A549 (cell line): ENCODE measurements at regions not wholly inside any gene's neighbourhood (a gene's known extent, or its start where the extent isn't known, plus 50 kb on each side); places are given as distances from the start of the nearest gene placed in this dataset.

Experiments used
- ATAC-seq, 2 experiments: fragments of 200-7000 bp in 1 of 2; fragments of >200 bp in 1 of 2; cut with Nextera tagmentation in 1 of 2; cut with Tn5 transposase in 1 of 2; 3 replicates each; pipeline versions ENCODE4 v1.8.0 to v1.9.1; 2018 to 2020; ENCODE audit warnings: mild to moderate bottlenecking in 1 of 2, moderate library complexity in 1 of 2
- CTCF ChIA-PET: fragments of 300-600 bp; sonication (Branson Sonifier 250); formaldehyde crosslinking; extraction: SDS; loops from one replicate; lab custom pipeline; 2021; ENCODE audit warnings: antibody characterized with exemption, inconsistent platforms; lab: Yijun Ruan, JAX
- POLR2A ChIA-PET: fragments of 350-600 bp; formaldehyde crosslinking; extraction: SDS; loops from one replicate; lab custom pipeline; 2021; ENCODE audit warnings: antibody characterized with exemption, inconsistent platforms; lab: Yijun Ruan, JAX
- DNase-seq, 2 experiments: peaks; one replicate each; pipeline versions ENCODE4 v3.0.0 to v3.0.0-alpha.2; 2011 to 2016; ENCODE audit warnings: low read depth in 1 of 2, low spot score in 1 of 2
- FAIRE-seq: peaks from 2 replicates; lab custom pipeline; 2011; peaks lifted over from hg19 to GRCh38; lab: Jason Lieb, UNC
- H3K27ac ChIP-seq, 2 experiments: fragments of >200 bp; sonication (Bioruptor Twin); formaldehyde crosslinking; 3 replicates each; pipeline ENCODE4 v1.5.1; 2016 to 2017
- H3K4me1 ChIP-seq: fragments of >200 bp; sonication (Bioruptor Twin); formaldehyde crosslinking; 3 replicates; pipeline ENCODE4 v1.6.1; 2016
- H3K4me2 ChIP-seq: fragments of >200 bp; sonication (Bioruptor Twin); formaldehyde crosslinking; 3 replicates; pipeline ENCODE4 v1.6.1; 2016
- H3K4me3 ChIP-seq: fragments of >200 bp; sonication (Bioruptor Twin); formaldehyde crosslinking; 3 replicates; pipeline ENCODE4 v1.5.1; 2016
- H3K9me3 ChIP-seq: fragments of >200 bp; sonication (Bioruptor Twin); formaldehyde crosslinking; 3 replicates; pipeline ENCODE4 v1.6.1; 2016
- EHMT2 ChIP-seq: fragments of 200-600 bp; sonication (generic); IDR thresholded peaks from 2 replicates; pipeline ENCODE4 v1.6.1; 2016; ENCODE audit warnings: antibody characterized with exemption, low read depth, mild to moderate bottlenecking, moderate library complexity
- ELK1 ChIP-seq: fragments of 150-350 bp; IDR thresholded peaks from 2 replicates; pipeline ENCODE4 v1.6.1; 2014; ENCODE audit warnings: low read depth, mild to moderate bottlenecking, low read length
- FOXS1 ChIP-seq: fragments of 250-450 bp; sonication (Bioruptor Pico); IDR thresholded peaks from 2 replicates; pipeline ENCODE4 v1.5.0; 2020; ENCODE audit warnings: mild to moderate bottlenecking, moderate library complexity
- GATA3 ChIP-seq: IDR thresholded peaks from 2 replicates; pipeline ENCODE4 v1.6.1; 2012; ENCODE audit warnings: borderline replicate concordance
- HDAC2 ChIP-seq: fragments of 200-600 bp; sonication (generic); IDR thresholded peaks from 2 replicates; pipeline ENCODE4 v1.6.1; 2016
- JUN ChIP-seq, 2 experiments: fragments of >200 bp; sonication (Bioruptor Twin); formaldehyde crosslinking; IDR thresholded peaks; 2 replicates in 1 of 2; 3 replicates in 1 of 2; pipeline ENCODE4 v1.6.1; 2016 to 2017
- MAFK ChIP-seq: fragments of 450-650 bp; IDR thresholded peaks from 2 replicates; pipeline ENCODE4 v1.6.1; 2014; ENCODE audit not compliant: partially characterized antibody
- MAZ ChIP-seq: fragments of 150-350 bp; IDR thresholded peaks from 2 replicates; pipeline ENCODE4 v1.6.1; 2014; ENCODE audit warnings: antibody characterized with exemption, low read depth, low read length, borderline replicate concordance
- NPAS2 ChIP-seq: fragments of 250-450 bp; sonication (Bioruptor Pico); IDR thresholded peaks from 2 replicates; pipeline ENCODE4 v1.8.0; 2022; ENCODE audit warnings: mild to moderate bottlenecking, moderate library complexity, borderline replicate concordance
- RARB ChIP-seq: fragments of 250-450 bp; sonication (Bioruptor Pico); IDR thresholded peaks from 2 replicates; pipeline ENCODE4 v1.8.0; 2021; ENCODE audit warnings: mild to moderate bottlenecking, moderate library complexity
- TFCP2L1 ChIP-seq: fragments of 250-450 bp; sonication (Bioruptor Pico); IDR thresholded peaks from 2 replicates; pipeline ENCODE4 v1.5.0; 2021; ENCODE audit warnings: mild to moderate bottlenecking
- ZFP36 ChIP-seq: fragments of 450-650 bp; IDR thresholded peaks from 2 replicates; pipeline ENCODE4 v1.6.1; 2014; ENCODE audit warnings: borderline replicate concordance; ENCODE audit not compliant: partially characterized antibody
- WGBS: methylation state at CpG from one replicate; pipeline ENCODE4 v1.1.6; 2017; ENCODE audit errors: missing lambda C conversion rate; 5-methylcytosine and 5-hydroxymethylcytosine counted together
- TF ChIP-seq, protein P1 (sequence below): fragments of 250-450 bp; sonication (Bioruptor Pico); IDR thresholded peaks from 2 replicates; pipeline ENCODE4 v1.5.0; 2020; ENCODE audit warnings: low read depth, mild to moderate bottlenecking, moderate library complexity
- TF ChIP-seq, protein P2 (sequence below): IDR thresholded peaks from 2 replicates; pipeline ENCODE4 v1.6.1; 2012; ENCODE audit warnings: low read depth, borderline replicate concordance

DNA sequence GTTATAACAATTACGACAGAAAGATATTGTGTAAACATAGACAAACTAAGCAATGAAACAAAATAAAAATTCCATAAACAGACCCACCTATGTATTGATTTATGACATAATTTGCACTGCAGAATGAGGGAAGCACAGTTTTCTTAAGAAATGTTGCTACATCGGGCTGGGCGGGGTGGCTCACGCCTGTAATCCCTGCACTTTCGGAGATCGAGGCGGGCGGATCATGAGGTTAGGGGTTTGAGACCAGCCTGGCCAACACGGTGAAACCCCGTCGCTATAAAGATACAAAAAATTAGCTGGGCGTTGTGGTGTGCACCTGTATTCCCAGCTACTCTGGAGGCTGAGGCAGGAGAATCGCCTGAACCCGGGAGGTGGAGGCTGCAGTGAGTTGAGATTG, 1344.4 kb upstream of the WWC1 start:
- DNase-seq, result no peak
- Histone ChIP-seq H3K27ac (no peak overlapping the region), H3K4me1 (no peaks in the 10 kb centered on the region), H3K4me3 (no peak overlapping the region), H3K9me3 (no peaks in the 10 kb centered on the region), H3K4me2 (no peak overlapping the region)
- 64% methylated on average over 14 of the region's 14 CpGs for whole genome bisulfite sequencing
- POLR2A ChIA-PET, result no interaction called here
- FAIRE-seq, result no peak
- CTCF ChIA-PET, result no interaction called here
- no peak for TF ChIP-seq HDAC2
- no peak for TF ChIP-seq ELK1
- TF ChIP-seq MAFK, result no peak
- TF ChIP-seq, protein P1, sequence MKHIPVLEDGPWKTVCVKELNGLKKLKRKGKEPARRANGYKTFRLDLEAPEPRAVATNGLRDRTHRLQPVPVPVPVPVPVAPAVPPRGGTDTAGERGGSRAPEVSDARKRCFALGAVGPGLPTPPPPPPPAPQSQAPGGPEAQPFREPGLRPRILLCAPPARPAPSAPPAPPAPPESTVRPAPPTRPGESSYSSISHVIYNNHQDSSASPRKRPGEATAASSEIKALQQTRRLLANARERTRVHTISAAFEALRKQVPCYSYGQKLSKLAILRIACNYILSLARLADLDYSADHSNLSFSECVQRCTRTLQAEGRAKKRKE (CRISPR knock-in tag), result no peak
- no peak for ATAC-seq

GRCh38 chr5:166948679-166949078, 1342.8 kb upstream of the WWC1 start:
- ChIA-PET POLR2A (no interaction called here), CTCF (no interaction called here)
- Histone ChIP-seq H3K4me3 (no peak overlapping the region), H3K9me3 (no peaks in the 10 kb centered on the region), H3K4me1 (no peaks in the 10 kb centered on the region), H3K27ac (no peak overlapping the region), H3K4me2 (no peak overlapping the region)
- FAIRE-seq (no peak), DNase-seq (no peak), ATAC-seq (no peak)
- TF ChIP-seq RARB (CRISPR knock-in tag), result no peak
- TF ChIP-seq MAFK, result peak; percentile 60
- TF ChIP-seq JUN (IDR thresholded peaks at IDR 0.05), result no peak
- TF ChIP-seq, protein P1 (CRISPR knock-in tag), result no peak
- 4% methylated on average over 3 of the region's 3 CpGs for WGBS

DNA sequence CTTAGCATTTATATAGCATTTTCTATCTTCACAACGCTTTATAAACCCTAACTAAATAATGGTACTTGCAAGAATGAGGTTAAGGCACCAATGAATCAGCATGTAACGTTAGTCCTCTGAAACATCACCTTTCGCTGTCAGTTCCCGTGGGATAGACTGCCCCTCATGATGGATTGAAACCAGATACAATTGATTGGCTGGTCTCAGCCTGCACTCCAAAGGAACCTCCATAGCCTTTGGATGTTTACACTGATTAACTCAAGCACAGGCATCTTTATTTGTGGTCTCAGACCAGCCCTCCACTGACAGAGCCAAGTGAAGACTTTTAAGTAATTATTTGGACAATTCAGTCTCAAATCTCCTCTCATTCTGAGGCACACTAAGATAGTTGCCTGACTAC, 1339.4 kb upstream of the WWC1 start:
- WGBS, result 0% methylated on average over 4 of the region's 4 CpGs
- CTCF ChIA-PET, result no interaction called here
- Histone ChIP-seq H3K27ac (no peak overlapping the region), H3K4me2 (no peak overlapping the region), H3K4me3 (no peak overlapping the region), H3K9me3 (no peaks in the 10 kb centered on the region)
- DNase-seq, result no peak
- FAIRE-seq, result no peak
- TF ChIP-seq MAFK (no peak), FOXS1 (no peak), EHMT2 (no peak), ZFP36 (no peak), GATA3 (no peak), TFCP2L1 (CRISPR knock-in tag) (no peak)
- TF ChIP-seq, protein P2, sequence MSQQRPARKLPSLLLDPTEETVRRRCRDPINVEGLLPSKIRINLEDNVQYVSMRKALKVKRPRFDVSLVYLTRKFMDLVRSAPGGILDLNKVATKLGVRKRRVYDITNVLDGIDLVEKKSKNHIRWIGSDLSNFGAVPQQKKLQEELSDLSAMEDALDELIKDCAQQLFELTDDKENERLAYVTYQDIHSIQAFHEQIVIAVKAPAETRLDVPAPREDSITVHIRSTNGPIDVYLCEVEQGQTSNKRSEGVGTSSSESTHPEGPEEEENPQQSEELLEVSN, result no peak
- TF ChIP-seq, all 56 proteins: peak for 0
- no peak for ATAC-seq
- no peaks in the 10 kb centered on the region for H3K4me1 ChIP-seq
- POLR2A ChIA-PET, result no interaction called here

GRCh38 chr5:166957782-166958181, 1333.7 kb upstream of the WWC1 start:
- FAIRE-seq, result no peak
- Histone ChIP-seq H3K4me1 (no peaks in the 10 kb centered on the region), H3K4me2 (no peak overlapping the region), H3K27ac (no peak overlapping the region), H3K4me3 (no peak overlapping the region), H3K9me3 (no peaks in the 10 kb centered on the region)
- no peak for DNase-seq
- POLR2A ChIA-PET, result no interaction called here
- CTCF ChIA-PET, result no interaction called here
- TF ChIP-seq NPAS2 (CRISPR knock-in tag) (no peak), FOXS1 (no peak), MAZ (no peak)
- TF ChIP-seq, all 56 proteins: peak for 0
- no peak for ATAC-seq
- WGBS, result 15% methylated on average over 3 of the region's 3 CpGs
